ENCODE measurements at regions not wholly inside any gene's neighbourhood (a gene's known extent, or its start where the extent isn't known, plus 50 kb on each side); places are given as distances from the start of the nearest gene placed in this dataset.

GRCh38 chr2:120785228-120785966 is 49.7 kb downstream of the GLI2 start:
- Histone ChIP-seq H3K27ac (ENCODE audit: low read depth, low read length) (no peak overlapping the region), H3K27me3 (ENCODE audit: control insufficient read depth, insufficient read depth, low read length) (no peaks in the 10 kb centered on the region), H3K9me3 (ENCODE audit: control insufficient read depth, insufficient read depth, low read length) (no peaks in the 10 kb centered on the region), H3K4me3 (ENCODE audit: low read depth, low read length) (no peak overlapping the region)
- CTCF ChIA-PET: interaction anchor here (1.3 kb wide), 1 partner anchor 90 kb away, joined by 5 read pairs; no protein-coding TSS in a partner anchor
- POLR2A ChIA-PET: no interaction called here
- no peak for TF ChIP-seq CTCF (IDR thresholded peaks at IDR 0.05; ENCODE audit: low read depth, low read length)
- no peak for DNase-seq (ENCODE audit: low read depth, low spot score)

GRCh38 chr2:120786038-120786960 is 50.6 kb downstream of the GLI2 start:
- Histone ChIP-seq H3K27ac (ENCODE audit: low read depth, low read length) (no peak overlapping the region), H3K9me3 (ENCODE audit: control insufficient read depth, insufficient read depth, low read length) (no peaks in the 10 kb centered on the region), H3K27me3 (ENCODE audit: control insufficient read depth, insufficient read depth, low read length) (no peaks in the 10 kb centered on the region), H3K4me3 (ENCODE audit: low read depth, low read length) (no peak overlapping the region)
- CTCF ChIA-PET: interaction anchor here (1.3 kb wide), 1 partner anchor 90 kb away, joined by 5 read pairs; no protein-coding TSS in a partner anchor
- POLR2A ChIA-PET: no interaction called here
- no peak for DNase-seq (ENCODE audit: low read depth, low spot score)
- no peak for TF ChIP-seq CTCF (IDR thresholded peaks at IDR 0.05; ENCODE audit: low read depth, low read length)

GRCh38 chr2:120787111-120787821 is 51.6 kb downstream of the GLI2 start:
- no peak for DNase-seq (ENCODE audit: low read depth, low spot score)
- ChIA-PET POLR2A (no interaction called here), CTCF (no interaction called here)
- no peaks in the 10 kb centered on the region for H3K9me3 ChIP-seq (ENCODE audit: control insufficient read depth, insufficient read depth, low read length)
- H3K27ac ChIP-seq (ENCODE audit: low read depth, low read length): no peak overlapping the region
- no peak overlapping the region for H3K4me3 ChIP-seq (ENCODE audit: low read depth, low read length)
- H3K27me3 ChIP-seq (ENCODE audit: control insufficient read depth, insufficient read depth, low read length): no peaks in the 10 kb centered on the region
- TF ChIP-seq CTCF (IDR thresholded peaks at IDR 0.05; ENCODE audit: low read depth, low read length): no peak

- no peak overlapping the region for H3K27ac ChIP-seq (ENCODE audit: low read depth, low read length)
- DNase-seq (ENCODE audit: low read depth, low spot score): no peak
- no peak overlapping the region for H3K4me3 ChIP-seq (ENCODE audit: low read depth, low read length)
- H3K9me3 ChIP-seq (ENCODE audit: control insufficient read depth, insufficient read depth, low read length): no peaks in the 10 kb centered on the region; the same call in 1 of the 2 replicates
- ChIA-PET POLR2A (no interaction called here), CTCF (no interaction called here)
- TF ChIP-seq CTCF (IDR thresholded peaks at IDR 0.05; ENCODE audit: low read depth, low read length): no peak
- no peaks in the 10 kb centered on the region for H3K27me3 ChIP-seq (ENCODE audit: control insufficient read depth, insufficient read depth, low read length)
These were observed 52.4 kb downstream of the GLI2 start for GRCh38 chr2:120787822-120788700.

Data from AG04450 (cell line).